ENCODE measurements at regions not wholly inside any gene's neighbourhood (a gene's known extent, or its start where the extent isn't known, plus 50 kb on each side); places are given as distances from the start of the nearest gene placed in this dataset.
"Not testable (repeated sequence)": the region's sequence is repeated elsewhere in the genome, so short reads cannot be mapped to it uniquely, and the experiment has no call there.

- Histone ChIP-seq H3K36me3 (ENCODE audit: control insufficient read depth, insufficient read depth, low read length) (no peaks in the 10 kb centered on the region), H3K9ac (ENCODE audit: low read depth, low read length) (no peak overlapping the region), H3K9me3 (ENCODE audit: control insufficient read depth, insufficient read depth, low read length) (no peaks in the 10 kb centered on the region), H3K4me3 (ENCODE audit: low read depth, low read length) (no peak overlapping the region), H3K27ac (ENCODE audit: low read depth, low read length) (no peak overlapping the region), H3K27me3 (ENCODE audit: control insufficient read depth, insufficient read depth, low read length) (peaks cover 6% of the 10 kb centered on the region; the same call in 1 of the 2 replicates), H3K4me1 (ENCODE audit: control insufficient read depth, insufficient read depth, low read length) (peaks cover 25% of the 10 kb centered on the region)
Measured at GRCh38 chr22:27312966-27313855, 488.3 kb downstream of the MN1 start.

- no peak overlapping the region for H3K27ac ChIP-seq (ENCODE audit: low read depth, low read length)
- H3K9me3 ChIP-seq (ENCODE audit: control insufficient read depth, insufficient read depth, low read length) = no peaks in the 10 kb centered on the region
- H3K27me3 ChIP-seq (ENCODE audit: control insufficient read depth, insufficient read depth, low read length) = peaks cover 6% of the 10 kb centered on the region; the same call in 1 of the 2 replicates
Measured at GRCh38 chr22:27314276-27314807, 487.2 kb downstream of the MN1 start.

GRCh38 chr22:27315833-27316232, 485.7 kb downstream of the MN1 start:
- H3K27me3 ChIP-seq (ENCODE audit: control insufficient read depth, insufficient read depth, low read length) = peaks cover 4% of the 10 kb centered on the region; the same call in 1 of the 2 replicates
- peaks cover 30% of the 10 kb centered on the region for H3K4me1 ChIP-seq (ENCODE audit: control insufficient read depth, insufficient read depth, low read length)

More at GRCh38 chr22:27314276-27314807, 487.2 kb downstream of the MN1 start:
- Histone ChIP-seq H3K4me3 (ENCODE audit: low read depth, low read length) (no peak overlapping the region), H3K4me1 (ENCODE audit: control insufficient read depth, insufficient read depth, low read length) (peaks cover 32% of the 10 kb centered on the region), H3K36me3 (ENCODE audit: control insufficient read depth, insufficient read depth, low read length) (no peaks in the 10 kb centered on the region), H3K9ac (ENCODE audit: low read depth, low read length) (no peak overlapping the region)

GRCh38 chr22:27317096-27317495, 484.5 kb downstream of the MN1 start:
- Histone ChIP-seq H3K9ac (ENCODE audit: low read depth, low read length) (no peak overlapping the region), H3K27me3 (ENCODE audit: control insufficient read depth, insufficient read depth, low read length) (no peaks in the 10 kb centered on the region), H3K4me3 (ENCODE audit: low read depth, low read length) (no peak overlapping the region), H3K36me3 (ENCODE audit: control insufficient read depth, insufficient read depth, low read length) (no peaks in the 10 kb centered on the region), H3K27ac (ENCODE audit: low read depth, low read length) (no peak overlapping the region), H3K9me3 (ENCODE audit: control insufficient read depth, insufficient read depth, low read length) (no peaks in the 10 kb centered on the region), H3K4me1 (ENCODE audit: control insufficient read depth, insufficient read depth, low read length) (peaks cover 17% of the 10 kb centered on the region)

More at GRCh38 chr22:27315833-27316232, 485.7 kb downstream of the MN1 start:
- Histone ChIP-seq H3K9ac (ENCODE audit: low read depth, low read length) (no peak overlapping the region), H3K4me3 (ENCODE audit: low read depth, low read length) (no peak overlapping the region), H3K36me3 (ENCODE audit: control insufficient read depth, insufficient read depth, low read length) (no peaks in the 10 kb centered on the region), H3K27ac (ENCODE audit: low read depth, low read length) (no peak overlapping the region), H3K9me3 (ENCODE audit: control insufficient read depth, insufficient read depth, low read length) (no peaks in the 10 kb centered on the region)

GRCh38 chr22:27317971-27318428, 483.6 kb downstream of the MN1 start:
- peaks cover 9% of the 10 kb centered on the region; the same call in 1 of the 2 replicates for H3K4me1 ChIP-seq (ENCODE audit: control insufficient read depth, insufficient read depth, low read length)
- no peaks in the 10 kb centered on the region for H3K27me3 ChIP-seq (ENCODE audit: control insufficient read depth, insufficient read depth, low read length)
- no peak overlapping the region for H3K9ac ChIP-seq (ENCODE audit: low read depth, low read length)
- H3K27ac ChIP-seq (ENCODE audit: low read depth, low read length) = no peak overlapping the region
- H3K4me3 ChIP-seq (ENCODE audit: low read depth, low read length) = no peak overlapping the region
- no peaks in the 10 kb centered on the region for H3K9me3 ChIP-seq (ENCODE audit: control insufficient read depth, insufficient read depth, low read length)
- H3K36me3 ChIP-seq (ENCODE audit: control insufficient read depth, insufficient read depth, low read length) = no peaks in the 10 kb centered on the region

- no peak overlapping the region for H3K9ac ChIP-seq (ENCODE audit: low read depth, low read length)
- no peak overlapping the region for H3K27ac ChIP-seq (ENCODE audit: low read depth, low read length)
- no peaks in the 10 kb centered on the region for H3K36me3 ChIP-seq (ENCODE audit: control insufficient read depth, insufficient read depth, low read length)
- peaks cover 14% of the 10 kb centered on the region; the same call in 1 of the 2 replicates for H3K4me1 ChIP-seq (ENCODE audit: control insufficient read depth, insufficient read depth, low read length)
- H3K9me3 ChIP-seq (ENCODE audit: control insufficient read depth, insufficient read depth, low read length) = no peaks in the 10 kb centered on the region
- no peak overlapping the region for H3K4me3 ChIP-seq (ENCODE audit: low read depth, low read length)
- no peaks in the 10 kb centered on the region for H3K27me3 ChIP-seq (ENCODE audit: control insufficient read depth, insufficient read depth, low read length)
Measured at GRCh38 chr22:27318516-27318915, 483.0 kb downstream of the MN1 start.

- Histone ChIP-seq H3K36me3 (ENCODE audit: control insufficient read depth, insufficient read depth, low read length) (no peaks in the 10 kb centered on the region), H3K9me3 (ENCODE audit: control insufficient read depth, insufficient read depth, low read length) (no peaks in the 10 kb centered on the region), H3K27ac (ENCODE audit: low read depth, low read length) (no peak overlapping the region), H3K27me3 (ENCODE audit: control insufficient read depth, insufficient read depth, low read length) (no peaks in the 10 kb centered on the region; the same call in 1 of the 2 replicates), H3K4me1 (ENCODE audit: control insufficient read depth, insufficient read depth, low read length) (peaks cover 11% of the 10 kb centered on the region; the same call in 1 of the 2 replicates), H3K9ac (ENCODE audit: low read depth, low read length) (no peak overlapping the region), H3K4me3 (ENCODE audit: low read depth, low read length) (no peak overlapping the region)
Measured at GRCh38 chr22:27323661-27324060, 477.9 kb downstream of the MN1 start.

GRCh38 chr22:27324908-27325307, 476.6 kb downstream of the MN1 start:
- not testable (repeated sequence) for H3K9ac ChIP-seq (ENCODE audit: low read depth, low read length); H3K27me3 ChIP-seq (ENCODE audit: control insufficient read depth, insufficient read depth, low read length); H3K9me3 ChIP-seq (ENCODE audit: control insufficient read depth, insufficient read depth, low read length); H3K27ac ChIP-seq (ENCODE audit: low read depth, low read length); H3K36me3 ChIP-seq (ENCODE audit: control insufficient read depth, insufficient read depth, low read length); H3K4me3 ChIP-seq (ENCODE audit: low read depth, low read length)
- peaks cover 14% of the 10 kb centered on the region; the same call in 1 of the 2 replicates for H3K4me1 ChIP-seq (ENCODE audit: control insufficient read depth, insufficient read depth, low read length)

GRCh38 chr22:27327497-27327896, 474.1 kb downstream of the MN1 start:
- no peak overlapping the region for H3K27ac ChIP-seq (ENCODE audit: low read depth, low read length)
- peaks cover 18% of the 10 kb centered on the region for H3K4me1 ChIP-seq (ENCODE audit: control insufficient read depth, insufficient read depth, low read length)
- H3K27me3 ChIP-seq (ENCODE audit: control insufficient read depth, insufficient read depth, low read length) = no peaks in the 10 kb centered on the region; the same call in 1 of the 2 replicates
- no peaks in the 10 kb centered on the region for H3K36me3 ChIP-seq (ENCODE audit: control insufficient read depth, insufficient read depth, low read length)
- no peaks in the 10 kb centered on the region for H3K9me3 ChIP-seq (ENCODE audit: control insufficient read depth, insufficient read depth, low read length)
- no peak overlapping the region for H3K4me3 ChIP-seq (ENCODE audit: low read depth, low read length)
- no peak overlapping the region for H3K9ac ChIP-seq (ENCODE audit: low read depth, low read length)

- H3K9ac ChIP-seq (ENCODE audit: low read depth, low read length) = no peak overlapping the region
- H3K4me1 ChIP-seq (ENCODE audit: control insufficient read depth, insufficient read depth, low read length) = peaks cover 16% of the 10 kb centered on the region
- H3K27ac ChIP-seq (ENCODE audit: low read depth, low read length) = no peak overlapping the region
- no peak overlapping the region for H3K4me3 ChIP-seq (ENCODE audit: low read depth, low read length)
- no peaks in the 10 kb centered on the region for H3K36me3 ChIP-seq (ENCODE audit: control insufficient read depth, insufficient read depth, low read length)
- H3K27me3 ChIP-seq (ENCODE audit: control insufficient read depth, insufficient read depth, low read length) = no peaks in the 10 kb centered on the region; the same call in 1 of the 2 replicates
- no peaks in the 10 kb centered on the region for H3K9me3 ChIP-seq (ENCODE audit: control insufficient read depth, insufficient read depth, low read length)
Measured at GRCh38 chr22:27327981-27328721, 473.4 kb downstream of the MN1 start.

Data from HUES48 (cell line).